Bronchial epithelial cell (primary cell): ENCODE measurements at regions not wholly inside any gene's neighbourhood (a gene's known extent, or its start where the extent isn't known, plus 50 kb on each side); places are given as distances from the start of the nearest gene placed in this dataset.
"Not testable (repeated sequence)": the region's sequence is repeated elsewhere in the genome, so short reads cannot be mapped to it uniquely, and the experiment has no call there.

ENCODE experiments used
- DNase-seq: peaks from one replicate; pipeline ENCODE4 v3.0.0-alpha.2; 2010; ENCODE audit warnings: low read depth
- FAIRE-seq: peaks from 2 replicates; lab custom pipeline; 2011; peaks lifted over from hg19 to GRCh38; lab: Jason Lieb, UNC
- H3K27me3 ChIP-seq: 2 replicates; pipeline ENCODE4 v1.5.1; 2011; ENCODE audit warnings: low read length; ENCODE audit not compliant: control insufficient read depth, insufficient read depth
- H3K36me3 ChIP-seq: 2 replicates; pipeline ENCODE4 v1.5.1; 2011; ENCODE audit warnings: low read length; ENCODE audit not compliant: control insufficient read depth, insufficient read depth
- H3K4me3 ChIP-seq: 2 replicates; pipeline ENCODE4 v1.5.1; 2011; ENCODE audit warnings: mild to moderate bottlenecking, low read depth, low read length, control low read depth
- TF ChIP-seq, protein P1 (sequence below): IDR thresholded peaks from 2 replicates; pipeline ENCODE4 v1.5.1; 2011; ENCODE audit warnings: mild to moderate bottlenecking, moderate library complexity, low read length, control low read depth, inconsistent platforms; ENCODE audit not compliant: insufficient read depth, severe bottlenecking

- H3K4me3 ChIP-seq: no peak overlapping the region
- no peaks in the 10 kb centered on the region for H3K36me3 ChIP-seq
- no peak for DNase-seq
- FAIRE-seq: no peak
- TF ChIP-seq, protein P1, sequence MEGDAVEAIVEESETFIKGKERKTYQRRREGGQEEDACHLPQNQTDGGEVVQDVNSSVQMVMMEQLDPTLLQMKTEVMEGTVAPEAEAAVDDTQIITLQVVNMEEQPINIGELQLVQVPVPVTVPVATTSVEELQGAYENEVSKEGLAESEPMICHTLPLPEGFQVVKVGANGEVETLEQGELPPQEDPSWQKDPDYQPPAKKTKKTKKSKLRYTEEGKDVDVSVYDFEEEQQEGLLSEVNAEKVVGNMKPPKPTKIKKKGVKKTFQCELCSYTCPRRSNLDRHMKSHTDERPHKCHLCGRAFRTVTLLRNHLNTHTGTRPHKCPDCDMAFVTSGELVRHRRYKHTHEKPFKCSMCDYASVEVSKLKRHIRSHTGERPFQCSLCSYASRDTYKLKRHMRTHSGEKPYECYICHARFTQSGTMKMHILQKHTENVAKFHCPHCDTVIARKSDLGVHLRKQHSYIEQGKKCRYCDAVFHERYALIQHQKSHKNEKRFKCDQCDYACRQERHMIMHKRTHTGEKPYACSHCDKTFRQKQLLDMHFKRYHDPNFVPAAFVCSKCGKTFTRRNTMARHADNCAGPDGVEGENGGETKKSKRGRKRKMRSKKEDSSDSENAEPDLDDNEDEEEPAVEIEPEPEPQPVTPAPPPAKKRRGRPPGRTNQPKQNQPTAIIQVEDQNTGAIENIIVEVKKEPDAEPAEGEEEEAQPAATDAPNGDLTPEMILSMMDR: no peak
- H3K27me3 ChIP-seq: no peaks in the 10 kb centered on the region
Measured at GRCh38 chr5:157971571-157972216, 112.7 kb upstream of the CLINT1 start.

DNA sequence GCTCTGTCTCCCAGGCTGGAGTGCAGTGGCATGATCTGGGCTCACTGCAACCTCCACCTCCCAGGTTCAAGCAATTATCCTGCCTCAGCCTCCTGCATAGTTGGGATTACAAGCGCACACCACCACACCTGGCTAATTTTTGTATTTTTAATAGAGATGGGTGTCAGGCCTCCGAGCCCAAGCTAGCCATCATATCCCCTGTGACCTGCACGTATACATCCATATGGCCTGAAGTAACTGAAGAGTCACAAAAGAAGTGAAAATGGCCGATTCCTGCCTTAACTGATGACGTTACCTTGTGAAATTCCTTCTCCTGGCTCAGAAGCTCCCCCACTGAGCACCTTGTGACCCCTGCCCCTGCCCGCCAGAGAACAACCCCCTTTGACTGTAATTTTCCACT lies 109.6 kb upstream of the CLINT1 start:
- not testable (repeated sequence) for H3K27me3 ChIP-seq, DNase-seq, FAIRE-seq, H3K4me3 ChIP-seq, H3K36me3 ChIP-seq

DNA sequence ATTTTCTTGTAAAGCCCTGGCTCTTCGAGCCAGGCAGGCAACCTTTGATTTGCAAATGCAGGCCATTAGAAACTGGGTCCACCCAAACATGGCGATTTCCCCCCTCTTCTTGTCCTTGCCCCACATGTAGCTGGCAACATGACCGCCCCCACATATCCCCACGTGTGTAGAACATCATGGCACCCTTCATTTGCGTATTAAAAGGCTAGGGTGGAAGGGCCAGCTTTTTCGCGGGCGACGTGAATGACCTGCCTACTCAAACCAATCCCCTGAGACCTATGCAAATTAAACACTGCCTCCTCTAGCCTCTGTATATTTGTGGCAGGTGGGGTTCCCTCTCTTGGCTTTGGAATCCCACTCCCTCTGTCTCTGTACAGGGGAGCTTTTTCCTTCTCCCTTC lies 107.0 kb upstream of the CLINT1 start:
- H3K36me3 ChIP-seq: no peaks in the 10 kb centered on the region
- FAIRE-seq (no peak), DNase-seq (no peak)
- no peak overlapping the region for H3K4me3 ChIP-seq
- no peaks in the 10 kb centered on the region for H3K27me3 ChIP-seq
- TF ChIP-seq, protein P1: no peak

DNA sequence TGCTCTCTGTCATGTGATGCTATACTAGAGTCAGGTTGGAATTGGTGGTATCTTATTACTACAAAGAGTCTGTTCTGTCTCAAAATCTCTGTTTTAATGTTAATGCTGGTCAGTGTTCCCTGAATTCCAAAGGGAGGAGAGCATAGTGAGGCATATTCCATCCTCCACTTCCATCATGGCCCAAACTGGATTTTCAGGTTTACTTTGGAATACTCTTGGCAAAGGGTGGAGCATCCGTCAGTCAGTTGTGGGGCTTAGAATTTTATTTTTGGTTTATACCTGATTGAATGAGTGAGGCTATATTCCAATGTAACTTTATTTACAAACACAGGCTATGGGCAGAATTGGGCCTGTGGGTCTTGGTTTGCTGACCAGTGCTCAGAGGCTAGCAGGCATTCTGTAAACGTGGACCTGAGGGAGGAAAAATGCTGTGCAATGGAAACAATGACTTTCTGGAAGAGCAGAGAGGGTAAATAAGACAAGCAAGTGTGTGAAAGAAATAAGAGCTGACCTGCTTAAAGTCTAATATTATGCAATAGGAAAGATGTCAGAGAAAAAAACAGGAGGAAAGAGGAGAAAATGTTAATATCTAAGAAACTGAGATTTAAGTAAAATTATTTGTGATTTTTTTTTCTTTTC lies 106.2 kb upstream of the CLINT1 start:
- Histone ChIP-seq H3K36me3 (no peaks in the 10 kb centered on the region), H3K4me3 (no peak overlapping the region), H3K27me3 (no peaks in the 10 kb centered on the region)
- TF ChIP-seq, protein P1: no peak
- FAIRE-seq: no peak
- no peak for DNase-seq

GRCh38 chr5:157963761-157964160 lies 104.8 kb upstream of the CLINT1 start:
- peak; percentile 62 for FAIRE-seq
- peak; percentile 66 for DNase-seq
- TF ChIP-seq, protein P1: no peak

DNA sequence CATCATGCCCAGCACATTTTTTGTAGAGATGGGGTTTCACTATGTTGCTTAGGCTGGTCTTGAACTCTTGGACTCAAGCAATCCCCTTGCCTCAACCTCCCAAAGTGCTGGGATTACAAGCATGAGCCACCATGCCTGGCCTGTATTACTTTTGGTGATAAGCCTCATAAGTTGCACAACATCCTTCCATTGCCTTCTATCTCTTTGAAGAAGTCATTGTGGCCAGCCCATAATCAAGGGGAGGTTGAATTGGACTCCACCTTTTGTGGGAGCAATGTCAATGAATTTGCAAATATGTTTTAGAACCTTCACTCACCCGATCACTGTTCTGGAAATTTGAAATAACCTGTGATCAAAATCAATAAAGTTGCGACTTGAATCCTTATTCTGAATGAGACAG lies 104.3 kb upstream of the CLINT1 start:
- FAIRE-seq: no peak
- H3K27me3 ChIP-seq: no peaks in the 10 kb centered on the region
- no peak for DNase-seq
- H3K4me3 ChIP-seq: no peak overlapping the region
- TF ChIP-seq, protein P1: no peak
- no peaks in the 10 kb centered on the region for H3K36me3 ChIP-seq

More at GRCh38 chr5:157963761-157964160, 104.8 kb upstream of the CLINT1 start:
- H3K27me3 ChIP-seq: no peaks in the 10 kb centered on the region
- H3K36me3 ChIP-seq: no peaks in the 10 kb centered on the region
- H3K4me3 ChIP-seq: no peak overlapping the region

GRCh38 chr5:157962686-157963085 lies 103.7 kb upstream of the CLINT1 start:
- not testable (repeated sequence) for H3K36me3 ChIP-seq, DNase-seq, H3K27me3 ChIP-seq, FAIRE-seq, H3K4me3 ChIP-seq
